ENCODE measurements at regions not wholly inside any gene's neighbourhood (a gene's known extent, or its start where the extent isn't known, plus 50 kb on each side); places are given as distances from the start of the nearest gene placed in this dataset.

GRCh38 chr15:77768521-77769078 is 135.9 kb upstream of the LINGO1 start:
- Histone ChIP-seq H3K9me3 (no peaks in the 10 kb centered on the region), H3K27me3 (peaks cover 46% of the 10 kb centered on the region), H3K4me1 (ENCODE audit: control insufficient read depth in 1 of 2, insufficient read depth in 1 of 2, low read depth in 1 of 2, low read length in 1 of 2) (no peaks in the 10 kb centered on the region), H3K36me3 (no peaks in the 10 kb centered on the region), H3K4me3 (ENCODE audit: low read depth in 1 of 2, low read length in 1 of 2) (no peak overlapping the region), H3K27ac (no peak overlapping the region)
- TF ChIP-seq CTCF (IDR thresholded peaks at IDR 0.05) = no peak

GRCh38 chr15:77768107-77768506 is 135.4 kb upstream of the LINGO1 start:
- no peak overlapping the region for H3K4me3 ChIP-seq (ENCODE audit: low read depth in 1 of 2, low read length in 1 of 2)
- TF ChIP-seq CTCF (IDR thresholded peaks at IDR 0.05) = no peak
- H3K36me3 ChIP-seq = no peaks in the 10 kb centered on the region
- H3K27ac ChIP-seq = no peak overlapping the region
- H3K9me3 ChIP-seq = no peaks in the 10 kb centered on the region
- peaks cover 50% of the 10 kb centered on the region for H3K27me3 ChIP-seq
- no peaks in the 10 kb centered on the region for H3K4me1 ChIP-seq (ENCODE audit: control insufficient read depth in 1 of 2, insufficient read depth in 1 of 2, low read depth in 1 of 2, low read length in 1 of 2)

- H3K4me3 ChIP-seq (ENCODE audit: low read depth in 1 of 2, low read length in 1 of 2) = no peak overlapping the region
- H3K27ac ChIP-seq = no peak overlapping the region
- H3K9me3 ChIP-seq = no peaks in the 10 kb centered on the region
- H3K36me3 ChIP-seq = no peaks in the 10 kb centered on the region
- TF ChIP-seq CTCF (IDR thresholded peaks at IDR 0.05) = no peak
- no peaks in the 10 kb centered on the region for H3K4me1 ChIP-seq (ENCODE audit: control insufficient read depth in 1 of 2, insufficient read depth in 1 of 2, low read depth in 1 of 2, low read length in 1 of 2)
- H3K27me3 ChIP-seq = peaks cover 53% of the 10 kb centered on the region
Measured at GRCh38 chr15:77764095-77764494, 131.4 kb upstream of the LINGO1 start.

GRCh38 chr15:77762747-77763355 is 130.1 kb upstream of the LINGO1 start:
- no peak for TF ChIP-seq CTCF (IDR thresholded peaks at IDR 0.05)
- no peak overlapping the region for H3K4me3 ChIP-seq (ENCODE audit: low read depth in 1 of 2, low read length in 1 of 2)
- H3K27ac ChIP-seq = no peak overlapping the region
- no peaks in the 10 kb centered on the region for H3K36me3 ChIP-seq
- H3K27me3 ChIP-seq = peaks cover 41% of the 10 kb centered on the region
- H3K4me1 ChIP-seq (ENCODE audit: control insufficient read depth in 1 of 2, insufficient read depth in 1 of 2, low read depth in 1 of 2, low read length in 1 of 2) = no peaks in the 10 kb centered on the region
- no peaks in the 10 kb centered on the region for H3K9me3 ChIP-seq

- no peak for TF ChIP-seq CTCF (IDR thresholded peaks at IDR 0.05)
Measured at GRCh38 chr15:77759896-77760592, 127.3 kb upstream of the LINGO1 start.

More at GRCh38 chr15:77759896-77760592, 127.3 kb upstream of the LINGO1 start:
- H3K36me3 ChIP-seq = no peaks in the 10 kb centered on the region
- peaks cover 15% of the 10 kb centered on the region for H3K27me3 ChIP-seq
- no peaks in the 10 kb centered on the region for H3K9me3 ChIP-seq
- H3K27ac ChIP-seq = no peak overlapping the region
- H3K4me1 ChIP-seq (ENCODE audit: control insufficient read depth in 1 of 2, insufficient read depth in 1 of 2, low read depth in 1 of 2, low read length in 1 of 2) = no peaks in the 10 kb centered on the region
- H3K4me3 ChIP-seq (ENCODE audit: low read depth in 1 of 2, low read length in 1 of 2) = no peak overlapping the region

All from neutrophil (primary cell).